B cell (primary cell): ENCODE measurements at regions not wholly inside any gene's neighbourhood (a gene's known extent, or its start where the extent isn't known, plus 50 kb on each side); places are given as distances from the start of the nearest gene placed in this dataset.

Source experiments
- ATAC-seq: fragments of 200-7000 bp; cut with Tn5 transposase; one replicate; pipeline ENCODE4 v1.10.0; 2021; ENCODE audit warnings: low read depth, mild to moderate bottlenecking, moderate number of reproducible peaks, moderate library complexity
- CTCF ChIA-PET: fragments of 350-600 bp; sonication (Branson Sonifier 250); formaldehyde crosslinking; loops from one replicate; lab custom pipeline; 2021; ENCODE audit warnings: antibody characterized with exemption, inconsistent platforms; lab: Charles Lee
- POLR2A ChIA-PET: fragments of 350-600 bp; sonication (Branson Sonifier 250); formaldehyde crosslinking; loops from one replicate; lab custom pipeline; 2021; ENCODE audit warnings: antibody characterized with exemption; lab: Charles Lee
- DNase-seq: peaks from one replicate; pipeline ENCODE4 v3.0.0; 2013
- H2AFZ ChIP-seq: 2 replicates; pipeline ENCODE4 v1.6.1; 2012; ENCODE audit warnings: mild to moderate bottlenecking, low read depth, low read length; ENCODE audit not compliant: insufficient read depth, poor library complexity, severe bottlenecking
- H3K27ac ChIP-seq, 2 donors: 1 replicate in 1 of 2; 2 replicates in 1 of 2; pipeline ENCODE4 v1.5.1; 2012 to 2013; ENCODE audit warnings: low read length in 2 of 2, mild to moderate bottlenecking in 2 of 2, moderate library complexity in 1 of 2
- H3K27me3 ChIP-seq, 4 experiments: fragments of 200-600 bp in 1 of 4; sonication (generic) in 1 of 4; replicated peaks in 1 of 4; 1 replicate in 2 of 4; 2 replicates in 2 of 4; pipeline versions ENCODE4 v1.6.1 to v1.7.0; 2013 to 2016; ENCODE audit warnings: low read length in 3 of 4, mild to moderate bottlenecking in 2 of 4, mixed read lengths in 1 of 4, moderate library complexity in 1 of 4; ENCODE audit not compliant: insufficient read depth in 4 of 4, control insufficient read depth in 3 of 4; ENCODE audit errors: control extremely low read depth in 1 of 4
- H3K36me3 ChIP-seq, 2 experiments: replicated peaks in 1 of 2; 1 replicate in 1 of 2; 2 replicates in 1 of 2; pipeline versions ENCODE4 v1.6.1 to v1.7.1; 2013; ENCODE audit warnings: low read length in 1 of 2; ENCODE audit not compliant: insufficient read depth in 2 of 2, control insufficient read depth in 1 of 2; ENCODE audit errors: control extremely low read depth in 1 of 2, extremely low read depth in 1 of 2
- H3K4me1 ChIP-seq, 2 donors: fragments of 200-600 bp in 1 of 2; sonication (generic) in 1 of 2; 1 replicate in 1 of 2; 2 replicates in 1 of 2; pipeline versions ENCODE4 v1.5.1 to v1.6.1; 2013 to 2017; ENCODE audit warnings: low read length in 2 of 2; ENCODE audit not compliant: control insufficient read depth in 2 of 2, insufficient read depth in 2 of 2
- H3K4me2 ChIP-seq: replicated peaks from 2 replicates; pipeline ENCODE3; 2012; ENCODE audit warnings: mild to moderate bottlenecking, low read depth, low read length; ENCODE audit not compliant: poor library complexity, severe bottlenecking
- H3K4me3 ChIP-seq, 5 experiments: fragments of 200-600 bp in 1 of 5; sonication (generic) in 1 of 5; 1 replicate in 3 of 5; 2 replicates in 2 of 5; pipeline versions ENCODE4 v1.5.1 to v1.7.0; 2011 to 2016; ENCODE audit warnings: low read length in 4 of 5, mild to moderate bottlenecking in 4 of 5, low read depth in 2 of 5, control low read depth in 1 of 5, moderate library complexity in 1 of 5; ENCODE audit not compliant: insufficient read depth in 1 of 5; ENCODE audit errors: control extremely low read depth in 1 of 5, extremely low read depth in 1 of 5
- H3K79me2 ChIP-seq: fragments of 200-600 bp; sonication (generic); one replicate; pipeline ENCODE4 v1.6.0; 2016; ENCODE audit warnings: low read length; ENCODE audit not compliant: control insufficient read depth, insufficient read depth
- H3K9ac ChIP-seq: fragments of 200-600 bp; sonication (generic); 2 replicates; pipeline ENCODE4 v1.6.1; 2017; ENCODE audit warnings: mild to moderate bottlenecking, low read length, moderate library complexity
- H3K9me3 ChIP-seq, 3 donors: one replicate each; pipeline versions ENCODE4 v1.6.1 to v1.7.1; 2013; ENCODE audit warnings: low read length in 2 of 3; ENCODE audit not compliant: control insufficient read depth in 2 of 3, insufficient read depth in 1 of 3; ENCODE audit errors: control extremely low read depth in 1 of 3
- H4K20me1 ChIP-seq: 2 replicates; pipeline ENCODE4 v1.6.0; 2012; ENCODE audit warnings: mild to moderate bottlenecking, low read length; ENCODE audit not compliant: insufficient read depth, control insufficient read depth, poor library complexity, severe bottlenecking
- H3K27ac Mint-ChIP-seq: one replicate; pipeline ENCODE4 v1.8.0; 2021; ENCODE audit warnings: mixed read lengths
- H3K27me3 Mint-ChIP-seq: one replicate; pipeline ENCODE4 v1.8.0; 2021; ENCODE audit warnings: mixed read lengths
- H3K4me1 Mint-ChIP-seq: one replicate; pipeline ENCODE4 v1.8.0; 2021; ENCODE audit warnings: mixed read lengths
- H3K4me3 Mint-ChIP-seq: one replicate; pipeline ENCODE4 v1.8.0; 2021; ENCODE audit warnings: mixed read lengths
- H3K9me3 Mint-ChIP-seq: one replicate; pipeline ENCODE4 v1.8.0; 2022; ENCODE audit warnings: mixed read lengths; ENCODE audit not compliant: insufficient read depth
- CTCF ChIP-seq: fragments of 200-600 bp; IDR thresholded peaks from one replicate; pipeline ENCODE4 v1.8.0; 2022; ENCODE audit warnings: antibody characterized with exemption, mild to moderate bottlenecking
- EZH2 ChIP-seq: IDR thresholded peaks from 2 replicates; pipeline ENCODE4 v1.6.1; 2012; ENCODE audit warnings: borderline replicate concordance, low read depth, mild to moderate bottlenecking, moderate library complexity, low read length; ENCODE audit not compliant: insufficient read depth, poor library complexity, severe bottlenecking
- WGBS: methylation state at CpG from one replicate; pipeline ENCODE4 v1.1.5; 2013; ENCODE audit warnings: missing lambda C conversion rate; ENCODE audit not compliant: insufficient coverage; 5-methylcytosine and 5-hydroxymethylcytosine counted together
- intact Hi-C: fragments of 100-400 bp; cut with micrococcal nuclease; formaldehyde crosslinking; loops from one replicate; pipeline ENCODE4 v1.10.0; 2022

GRCh38 chr1:181998858-181999257 is 62.7 kb downstream of the ZNF648 start:
- no peak for DNase-seq
- Histone ChIP-seq H3K4me1 (no peaks in the 10 kb centered on the region), H3K36me3 (no peaks in the 10 kb centered on the region), H3K9ac (no peak overlapping the region), H3K27ac (no peak overlapping the region), H3K9me3 (peaks cover 0 to 1% (median 0%) of the 10 kb centered on the region in 3 donors), H3K4me2 (no peak overlapping the region), H2AFZ (no peak overlapping the region), H4K20me1 (no peaks in the 10 kb centered on the region), H3K27me3 (peaks cover 0 to 14% (median 1%) of the 10 kb centered on the region in 4 experiments), H3K79me2 (no peaks in the 10 kb centered on the region), H3K4me3 (no peak overlapping the region)
- intact Hi-C loops: no loop called here
- Mint-ChIP-seq H3K27ac (no peak overlapping the region), H3K27me3 (peaks cover 32% of the 10 kb centered on the region), H3K4me1 (no peaks in the 10 kb centered on the region), H3K9me3 (no peaks in the 10 kb centered on the region), H3K4me3 (no peak overlapping the region)
- ChIA-PET CTCF (no interaction called here), POLR2A (no interaction called here)
- no peak for ATAC-seq
- WGBS: 74% methylated on average over 4 of the region's 4 CpGs
- TF ChIP-seq EZH2 (no peak), CTCF (no peak)

- intact Hi-C loops: no loop called here
- TF ChIP-seq EZH2: no peak
- no peak for TF ChIP-seq CTCF
- Histone ChIP-seq H3K27ac (no peak overlapping the region), H3K4me1 (no peaks in the 10 kb centered on the region), H4K20me1 (no peaks in the 10 kb centered on the region), H3K36me3 (no peaks in the 10 kb centered on the region), H3K27me3 (no peaks in the 10 kb centered on the region), H3K9me3 (no peaks in the 10 kb centered on the region), H3K9ac (no peak overlapping the region), H2AFZ (no peak overlapping the region), H3K4me3 (no peak overlapping the region), H3K4me2 (no peak overlapping the region), H3K79me2 (no peaks in the 10 kb centered on the region)
- Mint-ChIP-seq H3K4me1 (no peaks in the 10 kb centered on the region), H3K27ac (no peak overlapping the region), H3K4me3 (no peak overlapping the region), H3K27me3 (peaks cover 7% of the 10 kb centered on the region), H3K9me3 (no peaks in the 10 kb centered on the region)
- ChIA-PET CTCF (no interaction called here), POLR2A (no interaction called here)
- no CpG with 5 or more reads among the region's 1 CpG for WGBS
- ATAC-seq (no peak), DNase-seq (no peak)
Observed at GRCh38 chr1:181992072-181992471, 69.4 kb downstream of the ZNF648 start.
